Right lobe of liver (tissue), 4 donors: ENCODE measurements at regions not wholly inside any gene's neighbourhood (a gene's known extent, or its start where the extent isn't known, plus 50 kb on each side); places are given as distances from the start of the nearest gene placed in this dataset.

Source experiments
- CTCF ChIP-seq, 4 donors: fragments of 200-600 bp in 3 of 4; fragments of 450-650 bp in 1 of 4; IDR thresholded peaks; one replicate each; pipeline versions ENCODE4 v1.5.1 to v1.8.0; 2016 to 2022; ENCODE audit warnings: antibody characterized with exemption in 4 of 4, mild to moderate bottlenecking in 2 of 4
- POLR2A ChIP-seq: fragments of 450-650 bp; IDR thresholded peaks from one replicate; pipeline ENCODE4 v1.6.1; 2017; ENCODE audit warnings: antibody characterized with exemption, mild to moderate bottlenecking
- donor health status: DM: no; HTN: no; CAD: no.
- donor health status: DM: no; HTN: no; CAD: no.
- donor health status: DM: no; HTN: yes; CAD: no.

- no peak for TF ChIP-seq POLR2A
- no peak for TF ChIP-seq CTCF (IDR thresholded peaks at IDR 0.05)
Observed at GRCh38 chr7:46480619-46481018, 559.5 kb upstream of the IGFBP3 start.
